OCI-LY1 (cell line): ENCODE measurements at regions not wholly inside any gene's neighbourhood (a gene's known extent, or its start where the extent isn't known, plus 50 kb on each side); places are given as distances from the start of the nearest gene placed in this dataset.

ENCODE experiments used
- CTCF ChIP-seq: fragments of 200-600 bp; sonication (generic), shearing (Covaris generic); IDR thresholded peaks from 2 replicates; pipeline ENCODE4 v1.5.1; 2017; ENCODE audit warnings: mild to moderate bottlenecking, antibody characterized with exemption, low read length, moderate library complexity, mixed read lengths
- EZH2 ChIP-seq: fragments of 200-600 bp; sonication (generic), shearing (Covaris generic); IDR thresholded peaks from 2 replicates; pipeline ENCODE4 v1.8.0; 2017; ENCODE audit warnings: borderline replicate concordance, mixed run types, mild to moderate bottlenecking, antibody characterized with exemption, low read length, moderate library complexity, mixed read lengths

GRCh38 chr22:48088251-48088650, 1325.8 kb downstream of the TBC1D22A start:
- TF ChIP-seq CTCF: no peak
- no peak for TF ChIP-seq EZH2
